Superior temporal gyrus (tissue), 1 donor: ENCODE measurements at regions not wholly inside any gene's neighbourhood (a gene's known extent, or its start where the extent isn't known, plus 50 kb on each side); places are given as distances from the start of the nearest gene placed in this dataset.
A peak's percentile ranks its signal among the peaks of the same experiment; 100 is the strongest.
"Not testable (repeated sequence)": the region's sequence is repeated elsewhere in the genome, so short reads cannot be mapped to it uniquely, and the experiment has no call there.

Source experiments
- DNase-seq: peaks from one replicate; pipeline ENCODE4 v3.0.0-alpha.2; 2016; ENCODE audit errors: extremely low spot score

GRCh38 chr2:183996825-183997793 lies 601.2 kb upstream of the ZNF804A start:
- no peak for DNase-seq

GRCh38 chr2:183998041-183998796 lies 600.1 kb upstream of the ZNF804A start:
- DNase-seq: no peak

- no peak for DNase-seq
Observed at GRCh38 chr2:183998797-183999190, 599.5 kb upstream of the ZNF804A start.

- no peak for DNase-seq
Observed at GRCh38 chr2:184004289-184004947, 593.9 kb upstream of the ZNF804A start.

- peak; percentile 22 for DNase-seq
Observed at GRCh38 chr2:184004948-184005672, 593.2 kb upstream of the ZNF804A start.

GRCh38 chr2:184006998-184007397 lies 591.3 kb upstream of the ZNF804A start:
- DNase-seq: no peak

GRCh38 chr2:184026961-184027360 lies 571.4 kb upstream of the ZNF804A start:
- no peak for DNase-seq

- no peak for DNase-seq
Observed at GRCh38 chr2:184030245-184030644, 568.1 kb upstream of the ZNF804A start.

- no peak for DNase-seq
Observed at GRCh38 chr2:184030989-184031388, 567.3 kb upstream of the ZNF804A start.

- DNase-seq: no peak
Observed at GRCh38 chr2:184031402-184032147, 566.8 kb upstream of the ZNF804A start.

GRCh38 chr2:184032983-184033382 lies 565.3 kb upstream of the ZNF804A start:
- DNase-seq: no peak

- no peak for DNase-seq
Observed at GRCh38 chr2:184037273-184037672, 561.1 kb upstream of the ZNF804A start.

- DNase-seq: no peak
Observed at GRCh38 chr2:184039493-184039892, 558.8 kb upstream of the ZNF804A start.

GRCh38 chr2:184040230-184040629 lies 558.1 kb upstream of the ZNF804A start:
- no peak for DNase-seq

- no peak for DNase-seq
Observed at GRCh38 chr2:184041077-184041476, 557.3 kb upstream of the ZNF804A start.

- DNase-seq: no peak
Observed at GRCh38 chr2:184041777-184042176, 556.6 kb upstream of the ZNF804A start.

GRCh38 chr2:184047536-184047935 lies 550.8 kb upstream of the ZNF804A start:
- DNase-seq: no peak

GRCh38 chr2:184049566-184049965 lies 548.8 kb upstream of the ZNF804A start:
- DNase-seq: no peak

- DNase-seq: no peak
Observed at GRCh38 chr2:184053326-184053725, 545.0 kb upstream of the ZNF804A start.

- not testable (repeated sequence) for DNase-seq
Observed at GRCh38 chr2:184054419-184054818, 543.9 kb upstream of the ZNF804A start.

- no peak for DNase-seq
Observed at GRCh38 chr2:184057910-184058309, 540.4 kb upstream of the ZNF804A start.
